Testis (tissue), 2 donors: ENCODE measurements at regions not wholly inside any gene's neighbourhood (a gene's known extent, or its start where the extent isn't known, plus 50 kb on each side); places are given as distances from the start of the nearest gene placed in this dataset.

Experiments used
- CTCF ChIP-seq, 3 experiments: fragments of 450-650 bp in 2 of 3; fragments of 200-600 bp in 1 of 3; sonication (generic) in 1 of 3; IDR thresholded peaks; one replicate each; pipeline ENCODE4 v1.5.1; 2016 to 2019; ENCODE audit warnings: antibody characterized with exemption in 3 of 3, mild to moderate bottlenecking in 2 of 3, moderate library complexity in 1 of 3
- POLR2A ChIP-seq: fragments of 450-650 bp; IDR thresholded peaks from one replicate; pipeline ENCODE4 v1.6.1; 2017; ENCODE audit warnings: antibody characterized with exemption, mild to moderate bottlenecking, moderate library complexity

GRCh38 chr7:1301882-1302251, 69.2 kb downstream of the UNCX start:
- TF ChIP-seq CTCF (IDR thresholded peaks at IDR 0.05) (no peak), POLR2A (no peak)
